Posterior cingulate gyrus (tissue), 11 donors: ENCODE measurements at regions not wholly inside any gene's neighbourhood (a gene's known extent, or its start where the extent isn't known, plus 50 kb on each side); places are given as distances from the start of the nearest gene placed in this dataset.

Source experiments
- DNase-seq, 10 donors: peaks; one replicate each; pipeline versions ENCODE4 v3.0.0 to v3.0.0-alpha.2; 2020 to 2021; ENCODE audit warnings: mixed read lengths in 3 of 10
- intact Hi-C: fragments of 100-400 bp; cut with DNase I; formaldehyde crosslinking; loops from one replicate; pipeline ENCODE4 v1.15.1; 2023

DNA sequence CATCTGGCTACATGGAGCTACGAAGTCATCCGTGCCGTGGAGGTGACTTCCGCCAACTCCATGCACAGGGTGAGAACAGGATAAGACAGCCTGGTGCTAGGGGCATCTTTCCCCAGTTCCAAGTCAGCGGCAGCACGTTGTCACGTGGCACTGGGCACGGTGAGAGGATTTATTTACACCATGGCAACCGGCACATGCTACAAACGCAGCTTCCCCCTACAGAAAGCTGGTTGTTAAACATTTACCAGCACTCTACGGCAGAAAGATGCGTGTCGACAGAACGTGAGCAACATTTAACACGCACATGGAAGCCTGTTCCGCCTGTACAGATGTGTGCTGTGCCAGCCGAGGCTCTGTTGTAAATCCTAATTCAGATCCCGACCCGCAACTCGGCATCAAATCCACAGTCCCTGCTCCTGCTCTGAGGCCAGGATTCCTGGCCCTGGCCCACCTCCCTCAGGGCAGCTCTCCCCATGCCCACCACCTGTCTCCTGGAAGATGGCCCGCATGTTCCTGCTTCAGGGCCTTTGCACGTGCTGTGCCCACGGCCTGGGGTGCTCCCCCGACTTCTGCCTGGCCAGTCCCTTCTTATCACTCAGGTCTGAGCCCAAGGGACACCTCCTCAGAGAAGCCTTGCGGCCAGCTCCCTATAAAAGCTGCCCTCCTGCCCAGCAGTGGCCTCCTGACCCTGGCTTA is 114.1 kb downstream of the RFLNA start:
- intact Hi-C loops = no loop called here
- DNase-seq = no peak

DNA sequence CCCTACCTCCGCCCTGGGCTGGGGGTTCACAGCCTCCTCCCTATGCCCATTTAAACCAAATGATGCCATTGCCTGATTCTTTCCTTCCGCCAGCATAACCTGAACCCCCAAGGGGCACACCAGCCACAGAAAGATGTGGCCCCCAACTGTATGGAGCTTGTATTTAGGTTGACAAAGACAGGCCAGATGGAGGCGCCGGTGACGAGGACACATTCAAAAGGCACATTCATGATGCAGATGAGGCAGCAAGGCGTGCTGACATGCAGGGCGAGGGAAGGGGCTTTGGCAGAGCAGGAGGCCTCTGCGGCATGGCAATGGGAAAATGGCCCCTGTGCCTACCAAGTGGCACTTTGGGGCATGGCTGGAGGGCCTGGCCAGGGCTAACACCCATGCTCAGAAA is 112.2 kb downstream of the RFLNA start:
- no peak for DNase-seq
- intact Hi-C loops = no loop called here

DNA sequence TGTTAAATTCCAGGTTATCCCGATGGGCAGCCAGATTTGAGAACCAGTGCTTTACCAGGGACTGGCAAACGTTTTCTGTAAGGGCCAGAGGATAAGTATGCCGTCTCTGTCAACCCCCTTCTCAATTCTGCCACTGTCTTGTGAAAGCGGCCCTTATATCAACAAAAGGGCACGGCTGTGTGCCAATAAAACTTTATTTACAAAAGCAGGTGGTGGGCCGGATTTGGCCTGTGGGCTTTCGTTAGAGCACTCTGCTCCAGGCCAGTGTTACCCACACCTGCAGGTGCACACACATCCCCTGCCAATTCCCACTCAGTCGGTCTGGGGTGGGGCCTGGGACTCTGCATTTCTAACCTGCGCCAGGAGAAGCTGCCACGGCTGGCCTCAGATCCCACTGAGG is 111.2 kb downstream of the RFLNA start:
- intact Hi-C loops = no loop called here
- no peak for DNase-seq

DNA sequence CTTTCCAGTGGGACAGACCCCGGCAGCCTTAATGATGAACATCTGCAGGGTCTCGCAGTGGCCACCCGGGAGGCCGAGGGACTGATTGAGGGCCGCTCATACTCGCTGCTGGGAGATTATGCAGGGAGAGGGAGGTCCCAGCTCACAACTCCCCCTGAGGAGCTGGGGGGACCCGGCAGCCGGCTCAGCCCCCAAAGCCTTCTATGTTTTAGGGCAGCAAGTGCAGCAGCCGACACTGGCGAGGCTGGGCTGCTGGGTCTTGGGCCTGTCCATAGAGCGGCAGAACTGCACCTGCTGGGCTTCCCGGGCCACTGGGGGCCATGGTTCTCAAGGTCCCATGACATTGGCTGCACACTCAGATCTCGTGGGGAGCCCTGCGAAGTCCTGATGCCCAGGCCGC is 110.7 kb downstream of the RFLNA start:
- intact Hi-C loops = no loop called here
- DNase-seq = no peak

DNA sequence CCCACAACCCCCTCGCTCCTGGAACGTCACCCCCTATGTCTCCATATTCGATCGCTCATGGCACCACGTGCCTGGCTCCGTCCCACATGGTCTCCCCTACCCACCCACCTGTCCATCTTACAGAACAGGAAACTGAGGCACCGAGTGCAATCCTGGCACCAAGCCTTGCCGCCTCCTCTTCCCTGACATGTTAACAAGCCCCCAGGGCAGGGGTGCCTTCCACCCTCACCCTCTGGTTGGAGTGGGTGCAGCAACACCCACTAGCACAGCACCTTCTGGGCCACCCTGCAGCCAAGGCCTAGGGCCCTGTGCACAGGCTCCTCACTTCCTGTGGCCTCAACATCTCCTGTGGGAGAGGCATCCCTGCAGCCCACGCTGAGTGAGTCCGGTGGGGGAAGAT is 110.3 kb downstream of the RFLNA start:
- DNase-seq = no peak
- intact Hi-C loops = no loop called here

DNA sequence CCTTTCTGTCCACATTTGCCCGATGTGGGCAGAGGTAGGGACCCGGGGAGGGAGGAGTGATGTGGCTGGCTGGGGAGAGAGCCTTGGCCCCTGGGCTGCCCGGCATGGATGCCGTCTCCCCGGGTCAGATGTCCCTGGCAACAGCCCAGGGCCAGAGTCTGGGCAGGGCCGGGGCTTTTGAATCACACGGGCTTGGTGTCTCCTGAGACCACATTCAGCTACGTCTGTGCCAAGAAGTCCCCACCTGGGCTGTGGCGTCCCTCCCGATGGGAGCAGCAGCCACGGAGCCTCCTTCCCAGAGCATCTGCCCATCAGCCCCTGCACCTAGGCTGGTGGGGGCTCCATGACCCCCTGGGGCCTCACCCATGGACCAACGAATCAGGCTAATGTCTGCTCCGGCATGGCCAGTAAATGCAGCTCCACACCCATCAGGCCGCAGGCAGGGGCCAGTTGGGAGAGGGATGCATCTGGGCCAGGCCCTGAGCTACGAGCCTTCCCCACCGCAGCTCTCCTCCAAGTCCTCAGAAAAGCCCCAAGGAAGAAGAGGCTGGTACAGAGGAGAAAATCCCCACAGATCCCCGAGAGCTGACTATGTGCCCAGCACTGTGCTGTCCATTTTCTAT is 109.4 kb downstream of the RFLNA start:
- peak in 1 of 10 donors; percentile 66 for DNase-seq

DNA sequence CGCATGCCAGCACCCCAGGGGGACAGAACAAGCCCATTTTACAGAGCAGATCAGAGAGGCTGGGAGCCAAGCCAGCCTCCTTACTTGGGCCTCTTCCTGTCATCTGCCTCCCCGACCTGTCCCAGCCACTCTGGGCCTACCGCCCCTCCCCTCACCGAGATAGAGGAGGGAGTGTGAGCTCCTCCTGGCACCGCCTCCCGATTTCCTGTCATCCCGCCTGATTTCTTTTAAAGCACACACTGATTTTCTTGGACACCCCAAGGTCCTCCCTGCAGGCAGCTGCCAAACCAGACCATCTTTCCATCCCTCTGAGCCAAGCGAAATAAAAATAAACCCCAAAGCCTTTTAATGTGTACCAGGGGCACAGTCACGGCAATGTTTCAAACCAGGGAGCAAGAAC is 108.4 kb downstream of the RFLNA start:
- intact Hi-C loops = no loop called here
- no peak for DNase-seq

More for the DNA sequence above, 109.4 kb downstream of the RFLNA start:
- intact Hi-C loops = no loop called here

DNA sequence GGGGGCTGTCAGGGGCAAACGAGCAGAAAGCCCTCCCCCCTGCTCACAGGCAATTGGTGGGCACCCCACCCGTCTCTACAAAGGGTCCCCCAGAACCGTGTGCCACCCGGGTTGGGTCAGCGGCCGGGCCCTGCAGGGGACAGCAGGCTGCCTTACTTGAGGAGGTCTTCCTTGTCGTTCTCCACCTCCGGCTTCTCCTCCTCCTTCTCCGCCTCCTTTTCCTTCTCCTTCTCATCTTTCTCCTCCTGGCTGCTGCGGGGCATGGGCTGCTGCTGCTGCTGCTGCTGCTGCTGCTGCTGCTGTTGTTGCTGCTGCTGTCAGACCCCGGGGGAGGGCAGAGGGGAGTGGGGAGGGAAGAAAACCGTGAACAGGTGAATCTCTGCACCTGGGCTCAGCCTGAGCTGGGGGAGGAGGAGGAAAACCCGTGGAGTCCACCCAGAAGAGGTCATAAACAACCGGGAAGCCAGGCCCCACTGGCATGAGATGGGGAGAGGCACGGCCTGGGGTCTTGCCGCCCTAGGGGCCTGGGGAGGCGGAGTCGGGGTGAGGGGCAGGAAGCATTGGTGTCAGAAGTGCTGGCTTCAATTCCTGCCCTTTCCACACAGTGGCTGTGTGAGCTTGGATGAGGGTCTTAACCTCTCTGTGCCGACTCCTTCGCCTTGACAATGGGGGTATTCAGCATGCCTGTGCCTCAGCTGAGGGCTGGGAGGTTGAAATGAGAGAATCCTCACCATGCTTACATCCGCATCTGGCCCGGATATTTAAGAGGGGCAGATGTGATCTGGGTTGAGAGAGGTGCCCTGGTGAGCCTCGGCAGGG is 107.6 kb downstream of the RFLNA start:
- intact Hi-C loops = no loop called here
- no peak for DNase-seq

DNA sequence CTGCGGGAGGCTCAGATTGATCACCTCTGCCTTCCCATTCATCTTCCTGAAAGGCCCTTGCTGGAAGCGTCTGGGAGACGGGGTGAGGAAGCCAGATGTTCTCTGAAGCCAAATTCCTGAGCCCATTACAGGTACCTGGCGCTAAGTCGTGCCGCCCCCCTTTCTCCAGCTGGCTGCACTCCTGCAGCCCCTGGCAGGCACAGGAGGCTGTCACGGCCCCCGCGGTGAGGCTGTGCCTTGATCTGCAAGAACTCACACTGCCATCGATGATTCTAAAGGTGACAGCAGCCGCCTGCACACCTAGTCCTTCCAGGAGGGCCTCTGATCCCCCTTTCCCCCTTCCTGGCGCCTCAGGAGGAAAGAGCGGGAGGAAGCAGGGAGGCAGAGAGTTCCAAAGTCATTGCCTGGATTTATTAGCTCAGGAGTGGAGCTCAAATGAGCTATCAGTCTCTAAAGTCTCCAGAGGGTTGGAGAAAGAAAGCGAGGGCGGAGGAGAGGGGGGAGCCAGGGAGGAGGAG is 106.9 kb downstream of the RFLNA start:
- intact Hi-C loops = no loop called here
- no peak for DNase-seq

DNA sequence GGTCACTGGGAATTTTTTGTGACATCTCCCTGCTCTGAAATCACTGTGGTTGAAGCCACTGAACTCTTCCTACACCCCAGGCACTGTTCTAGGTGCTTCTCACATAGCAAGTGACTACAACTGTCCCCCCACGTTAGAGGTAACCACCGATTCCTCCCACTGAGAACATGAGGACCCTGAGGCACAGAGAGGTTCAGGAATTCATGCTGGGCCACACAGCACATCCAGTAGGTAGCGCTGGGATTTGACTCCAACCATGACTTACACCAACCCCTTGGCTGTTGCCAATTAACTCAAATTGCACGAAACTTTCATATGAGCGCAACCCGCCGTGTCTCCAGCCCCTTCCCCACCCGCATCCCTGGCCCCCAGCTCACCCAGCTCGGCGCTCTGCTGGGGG is 105.2 kb downstream of the RFLNA start:
- intact Hi-C loops = no loop called here

DNA sequence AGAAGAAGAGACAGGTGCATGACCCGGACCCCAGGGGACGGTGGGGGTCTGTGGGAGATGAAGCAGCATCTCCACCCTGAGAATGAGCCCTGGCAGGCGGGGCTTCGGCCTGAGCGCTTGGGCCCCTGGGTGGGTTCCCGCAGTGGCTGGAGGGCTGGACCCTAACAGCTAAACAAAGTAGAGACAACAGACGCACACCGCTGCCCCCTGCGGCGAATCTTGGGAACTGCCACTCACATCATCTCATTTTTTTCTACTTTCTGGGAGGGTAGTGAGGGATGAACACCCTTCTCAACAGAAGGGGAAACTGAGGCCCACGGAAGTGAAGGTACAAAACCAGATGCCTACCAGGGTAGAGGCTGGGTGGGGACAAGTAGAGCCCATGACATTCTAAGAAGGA is 104.7 kb downstream of the RFLNA start:
- DNase-seq = peak in 2 of 10 donors; percentile 87 to 91

More for the DNA sequence above, 105.2 kb downstream of the RFLNA start:
- no peak for DNase-seq

DNA sequence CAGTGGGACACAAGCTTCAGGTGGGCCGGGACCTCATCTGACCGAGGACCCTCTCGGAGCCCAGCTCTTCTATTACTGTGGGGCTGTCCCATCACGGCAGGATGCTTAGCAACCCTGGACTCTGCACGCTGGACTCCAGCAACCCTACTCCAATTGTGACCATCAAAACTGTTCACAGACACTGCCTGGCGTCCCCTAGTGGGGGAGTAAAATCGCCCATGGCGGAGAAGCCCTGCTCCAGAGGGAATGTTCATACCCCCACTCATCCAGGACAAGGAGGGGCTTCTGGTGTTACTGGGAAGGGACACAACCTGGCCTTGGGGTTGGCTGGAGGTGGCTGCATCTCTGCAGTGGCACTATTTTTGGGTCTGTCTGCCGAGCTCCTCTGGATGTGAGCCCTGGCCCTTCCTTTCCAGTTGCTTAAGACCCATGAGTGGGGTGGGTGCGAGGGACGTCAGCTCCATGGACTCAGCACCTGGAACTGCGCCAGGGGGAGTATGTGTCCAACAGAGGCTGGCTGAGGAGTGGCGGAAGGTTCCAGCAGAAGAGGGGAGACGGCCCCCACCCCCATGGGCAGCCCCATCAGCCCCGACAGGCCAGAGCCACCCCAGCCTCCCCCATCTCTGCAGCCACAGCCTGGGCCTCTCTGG is 103.8 kb downstream of the RFLNA start:
- intact Hi-C loops = loop anchor here (10.0 kb wide), 1 partner anchor 166 kb away; the partner anchor contains the start of gene NCOR2
- DNase-seq = no peak

More for the DNA sequence above, 104.7 kb downstream of the RFLNA start:
- intact Hi-C loops = loop anchor here (10.0 kb wide), 1 partner anchor 165 kb away; the partner anchor contains the start of gene NCOR2

DNA sequence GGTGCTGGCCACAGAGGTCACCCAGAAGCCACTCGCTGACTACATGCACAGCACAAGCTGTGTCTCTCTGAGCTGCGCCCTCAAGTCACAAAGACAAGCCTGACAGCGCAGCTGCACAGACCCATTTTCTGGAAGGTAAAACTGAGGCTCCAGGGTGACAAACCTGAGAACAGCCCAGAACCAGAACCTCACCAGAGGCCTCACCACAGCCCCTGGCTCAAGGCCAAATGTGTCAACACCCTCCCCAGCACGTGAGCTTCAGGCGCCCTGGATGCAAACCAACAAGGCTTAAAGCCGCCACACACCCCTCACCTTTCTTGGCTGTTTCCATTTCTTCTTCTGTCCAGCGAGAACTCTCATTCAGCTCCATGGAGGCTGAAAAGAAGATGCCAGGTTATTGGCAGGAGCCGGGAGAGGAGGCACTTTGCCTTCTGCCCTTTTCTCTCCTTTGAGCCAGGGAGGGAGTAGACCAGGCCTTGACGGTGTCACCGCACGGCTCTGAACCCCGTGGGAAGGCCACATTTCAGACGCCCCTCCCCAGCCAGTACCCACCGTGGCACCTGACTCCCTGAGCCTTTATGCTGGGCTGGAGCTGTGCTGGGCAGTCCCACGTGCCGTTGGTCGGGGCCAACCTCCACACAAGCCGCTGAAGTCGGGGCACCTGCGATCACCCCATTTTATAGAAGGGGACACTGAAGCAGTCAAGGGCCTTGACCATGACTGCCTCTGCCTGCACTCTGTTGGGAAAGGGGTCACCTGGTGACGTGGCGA is 103.1 kb downstream of the RFLNA start:
- no peak for DNase-seq
- intact Hi-C loops = loop anchor here (10.0 kb wide), 1 partner anchor 167 kb away; the partner anchor contains the start of gene NCOR2

DNA sequence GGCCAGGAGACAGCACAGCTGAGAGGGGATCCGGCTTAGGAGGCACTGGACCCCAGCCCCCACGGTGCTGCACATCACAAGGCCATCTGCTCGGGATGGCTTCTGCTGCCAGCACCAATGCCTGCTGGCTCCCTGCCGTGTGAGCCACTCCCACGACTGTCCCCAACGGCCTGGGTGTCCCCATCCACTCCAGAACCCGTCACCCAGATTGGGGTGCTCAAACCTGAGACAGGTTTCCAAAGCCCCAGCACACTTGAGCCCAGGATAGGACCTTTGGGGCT is 102.4 kb downstream of the RFLNA start:
- peak in 1 of 10 donors; percentile 89 for DNase-seq
- intact Hi-C loops = loop anchor here (10.0 kb wide), 1 partner anchor 167 kb away; the partner anchor contains the start of gene NCOR2

DNA sequence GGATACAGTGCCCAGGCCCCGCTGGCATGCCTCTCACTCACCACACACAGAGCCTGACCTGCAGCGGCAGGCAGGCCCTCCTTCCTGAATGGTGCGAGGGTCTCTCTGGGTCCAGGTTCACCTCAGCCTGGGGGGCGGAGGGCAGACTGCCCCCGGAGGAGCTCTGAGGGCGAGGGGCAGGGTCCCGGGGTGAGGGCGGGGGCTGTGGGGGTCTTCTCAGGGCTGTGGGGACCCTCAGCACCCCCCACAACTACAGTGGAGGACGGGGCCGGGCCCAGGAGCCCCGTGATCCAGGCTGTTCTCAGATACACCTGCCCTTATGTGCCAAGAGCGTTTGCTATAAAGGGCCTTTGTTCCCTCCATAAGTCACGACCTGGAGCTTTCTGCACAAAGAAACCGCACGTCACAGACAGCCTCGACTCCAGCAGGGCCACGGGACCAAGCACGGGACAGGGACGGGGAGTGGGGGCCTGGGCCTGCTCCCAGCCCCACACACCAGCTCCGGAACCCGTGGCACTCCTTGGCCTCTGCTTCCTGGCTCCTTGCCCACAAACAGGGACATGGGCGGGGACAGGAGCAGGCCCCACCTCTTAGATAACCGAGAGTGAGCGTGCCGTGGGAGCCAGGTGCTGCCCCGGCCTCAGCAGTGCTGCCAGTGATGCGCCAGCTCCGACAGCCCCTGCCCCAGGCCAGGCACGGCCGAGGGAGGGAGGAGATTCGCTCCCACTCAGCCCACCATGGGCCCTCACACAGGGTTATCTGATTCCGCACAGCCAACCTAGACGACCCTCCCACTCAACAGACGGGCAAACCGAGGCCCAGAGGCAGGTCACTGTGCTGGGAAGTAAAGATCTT is 101.9 kb downstream of the RFLNA start:
- DNase-seq = no peak
- intact Hi-C loops = loop anchor here (10.0 kb wide), 1 partner anchor 168 kb away; the partner anchor contains the start of gene NCOR2

DNA sequence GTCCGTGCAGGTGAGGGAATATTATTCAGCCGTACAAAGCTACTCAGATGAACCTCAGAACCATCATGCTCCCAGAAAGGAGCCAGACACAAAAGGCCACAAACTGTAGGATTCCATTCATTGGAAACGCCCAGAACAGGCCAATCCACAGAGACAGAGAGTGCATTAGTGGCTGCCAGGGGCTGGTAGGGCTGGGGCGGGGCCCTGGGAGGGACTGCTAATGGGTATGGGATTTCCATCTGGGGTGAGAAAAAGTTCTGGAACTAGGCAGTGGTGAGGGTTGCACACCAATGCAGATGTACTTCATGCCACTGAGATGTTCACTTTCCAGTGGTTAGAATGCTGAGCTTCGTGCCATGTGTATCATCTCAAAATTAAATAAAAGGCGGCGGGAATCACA is 101.1 kb downstream of the RFLNA start:
- peak in 2 of 10 donors; percentile 51 to 66 for DNase-seq
- intact Hi-C loops = loop anchor here (10.0 kb wide), 1 partner anchor 169 kb away; the partner anchor contains the start of gene NCOR2

DNA sequence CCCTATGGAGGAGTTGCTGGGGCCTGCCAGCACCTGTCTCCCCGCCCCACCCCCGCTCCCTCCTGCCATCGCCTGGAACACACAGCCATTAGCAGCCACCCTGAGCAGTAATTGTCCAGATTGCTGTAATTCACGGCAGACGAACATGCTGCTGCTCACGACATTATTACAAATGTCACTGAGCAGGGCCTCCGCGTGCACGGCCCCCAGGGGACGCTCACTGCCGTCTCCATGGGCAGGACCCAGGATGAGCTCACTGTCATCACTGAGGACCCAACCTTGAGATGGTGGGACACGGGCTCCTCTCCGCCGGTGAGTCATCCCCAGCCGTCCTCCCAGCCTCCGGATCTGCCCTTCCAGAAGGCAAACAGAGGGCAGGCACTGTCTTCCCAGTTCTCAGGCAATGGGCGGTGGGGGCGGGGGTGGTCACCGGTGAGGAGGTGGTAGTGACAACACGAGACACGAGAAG is 100.4 kb downstream of the RFLNA start:
- intact Hi-C loops = loop anchor here (10.0 kb wide), 1 partner anchor 169 kb away; the partner anchor contains the start of gene NCOR2
- no peak for DNase-seq

DNA sequence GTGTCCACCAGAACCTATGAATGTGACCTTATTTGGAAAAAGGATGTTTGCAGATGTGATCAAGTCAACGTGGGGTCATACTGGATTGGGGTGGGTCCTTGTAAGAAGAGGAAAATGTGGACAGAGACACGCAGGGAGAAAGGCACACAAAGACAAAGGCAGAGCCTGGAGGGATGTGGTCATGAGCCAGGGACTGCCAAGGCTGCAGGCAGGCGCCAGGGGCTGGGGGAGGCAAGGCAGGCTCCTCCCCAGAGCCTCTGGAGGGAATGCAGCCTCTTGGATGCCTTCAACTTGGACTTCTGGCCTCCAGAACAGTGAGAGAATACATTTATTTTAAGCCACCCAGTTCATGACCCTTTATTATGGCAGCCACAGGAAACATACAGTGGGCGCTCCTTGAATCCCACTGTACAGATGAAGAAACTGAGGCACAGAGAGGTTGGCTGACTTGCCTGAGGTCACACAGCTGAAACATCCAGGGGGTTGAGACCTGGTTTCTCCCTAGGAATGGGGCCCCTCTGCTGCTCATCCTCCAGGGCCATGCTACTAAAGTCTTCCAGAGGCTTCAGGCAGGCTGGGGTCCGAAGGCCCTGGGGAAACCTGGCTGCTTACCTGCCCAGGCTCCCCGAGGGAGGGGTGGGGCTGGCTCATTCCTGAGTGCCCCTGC is 99.7 kb downstream of the RFLNA start:
- no peak for DNase-seq
- intact Hi-C loops = loop anchor here (5.0 to 10.0 kb wide), 2 partner anchors 63 to 170 kb away; partner anchors contain the start of gene NCOR2
